RWPE1 (cell line): ENCODE measurements at regions not wholly inside any gene's neighbourhood (a gene's known extent, or its start where the extent isn't known, plus 50 kb on each side); places are given as distances from the start of the nearest gene placed in this dataset.

Experiments
- CTCF ChIA-PET: fragments of 350-600 bp; sonication (Branson Sonifier 250); formaldehyde crosslinking; extraction: SDS; loops from one replicate; lab custom pipeline; 2021; lab: Yijun Ruan, JAX
- POLR2A ChIA-PET: fragments of 400-600 bp; formaldehyde crosslinking; extraction: SDS; loops from one replicate; lab custom pipeline; 2020; ENCODE audit warnings: antibody characterized with exemption; ENCODE audit not compliant: low non-redundant PET; lab: Yijun Ruan, JAX
- DNase-seq: peaks from one replicate; pipeline ENCODE4 v3.0.0; 2012; ENCODE audit warnings: low spot score
- H3K27ac ChIP-seq: fragments of 450-650 bp; 2 replicates; pipeline ENCODE4 v1.5.1; 2017
- TF ChIP-seq, protein P1 (sequence below): fragments of 450-650 bp; conservative IDR thresholded peaks from 2 replicates; pipeline ENCODE4 v1.5.1; 2017; ENCODE audit warnings: low read depth, mild to moderate bottlenecking

DNA sequence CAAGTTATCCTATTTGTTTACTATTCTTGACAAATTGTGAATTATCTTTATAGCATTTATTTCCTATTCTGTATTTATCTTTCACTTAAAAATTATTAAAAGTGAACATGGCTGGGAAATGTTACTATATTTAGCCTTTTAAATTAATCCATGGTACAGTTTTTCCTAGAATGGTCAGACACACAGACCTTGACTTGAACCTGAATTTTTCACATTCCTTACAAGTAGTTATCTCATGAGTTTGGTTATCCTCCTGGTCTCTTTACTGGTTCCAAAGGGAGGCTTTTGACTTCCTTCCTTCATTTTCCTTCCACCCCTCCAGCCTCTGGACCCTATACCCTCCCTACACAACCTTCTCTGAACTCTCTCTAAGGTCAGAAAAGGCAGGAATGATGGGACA lies 280.6 kb downstream of the SATB1 start:
- CTCF ChIA-PET = no interaction called here
- no peak overlapping the region for H3K27ac ChIP-seq
- TF ChIP-seq, protein P1, sequence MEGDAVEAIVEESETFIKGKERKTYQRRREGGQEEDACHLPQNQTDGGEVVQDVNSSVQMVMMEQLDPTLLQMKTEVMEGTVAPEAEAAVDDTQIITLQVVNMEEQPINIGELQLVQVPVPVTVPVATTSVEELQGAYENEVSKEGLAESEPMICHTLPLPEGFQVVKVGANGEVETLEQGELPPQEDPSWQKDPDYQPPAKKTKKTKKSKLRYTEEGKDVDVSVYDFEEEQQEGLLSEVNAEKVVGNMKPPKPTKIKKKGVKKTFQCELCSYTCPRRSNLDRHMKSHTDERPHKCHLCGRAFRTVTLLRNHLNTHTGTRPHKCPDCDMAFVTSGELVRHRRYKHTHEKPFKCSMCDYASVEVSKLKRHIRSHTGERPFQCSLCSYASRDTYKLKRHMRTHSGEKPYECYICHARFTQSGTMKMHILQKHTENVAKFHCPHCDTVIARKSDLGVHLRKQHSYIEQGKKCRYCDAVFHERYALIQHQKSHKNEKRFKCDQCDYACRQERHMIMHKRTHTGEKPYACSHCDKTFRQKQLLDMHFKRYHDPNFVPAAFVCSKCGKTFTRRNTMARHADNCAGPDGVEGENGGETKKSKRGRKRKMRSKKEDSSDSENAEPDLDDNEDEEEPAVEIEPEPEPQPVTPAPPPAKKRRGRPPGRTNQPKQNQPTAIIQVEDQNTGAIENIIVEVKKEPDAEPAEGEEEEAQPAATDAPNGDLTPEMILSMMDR = no peak
- DNase-seq = no peak
- POLR2A ChIA-PET = no interaction called here

DNA sequence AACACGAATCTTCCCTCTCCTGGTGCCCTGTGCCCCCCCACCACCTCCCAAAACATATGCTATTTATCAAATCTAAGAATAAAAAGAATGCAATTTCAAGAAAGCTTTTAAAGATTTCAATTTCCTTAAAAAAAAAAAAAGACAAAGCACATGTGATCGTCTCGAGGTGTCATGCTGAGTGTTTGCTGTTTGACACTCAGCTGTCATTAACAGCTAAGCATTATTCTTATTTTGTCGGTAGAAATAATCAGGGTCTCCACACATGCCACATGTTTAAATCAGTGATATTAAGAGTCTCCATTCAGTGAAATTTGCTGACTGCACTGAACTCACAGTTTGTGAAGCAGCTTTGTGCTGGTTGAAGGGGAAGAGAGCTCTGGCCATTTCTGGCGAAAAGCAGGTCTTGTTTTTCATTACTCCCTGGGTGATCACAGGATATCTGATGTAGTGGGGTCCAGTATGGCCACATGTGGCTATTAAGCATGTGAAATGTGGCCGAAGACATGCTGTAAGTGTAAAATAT lies 281.8 kb downstream of the SATB1 start:
- TF ChIP-seq, protein P1 = no peak
- DNase-seq = no peak
- ChIA-PET CTCF (no interaction called here), POLR2A (no interaction called here)
- H3K27ac ChIP-seq = no peak overlapping the region

DNA sequence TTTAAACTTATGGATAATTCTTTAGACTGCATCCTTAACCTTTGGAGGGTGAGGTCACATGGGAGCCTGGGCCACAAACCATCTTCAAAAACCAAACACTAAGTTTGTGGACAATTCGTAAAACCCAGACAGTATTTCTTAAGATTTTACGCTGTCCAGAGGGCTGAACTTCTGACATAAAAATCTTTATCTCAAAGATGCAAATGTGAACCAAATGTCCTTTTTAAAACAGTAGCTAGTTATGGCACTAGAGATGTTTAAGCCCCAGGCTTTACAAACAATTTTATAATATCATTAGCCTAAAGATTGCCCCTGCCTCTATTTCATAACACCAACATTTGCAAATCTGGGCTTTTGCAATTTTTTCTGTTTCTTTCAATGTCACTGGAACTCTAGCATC lies 287.2 kb downstream of the SATB1 start:
- CTCF ChIA-PET = no interaction called here
- H3K27ac ChIP-seq = no peak overlapping the region
- POLR2A ChIA-PET = no interaction called here
- DNase-seq = no peak
- TF ChIP-seq, protein P1 = no peak

DNA sequence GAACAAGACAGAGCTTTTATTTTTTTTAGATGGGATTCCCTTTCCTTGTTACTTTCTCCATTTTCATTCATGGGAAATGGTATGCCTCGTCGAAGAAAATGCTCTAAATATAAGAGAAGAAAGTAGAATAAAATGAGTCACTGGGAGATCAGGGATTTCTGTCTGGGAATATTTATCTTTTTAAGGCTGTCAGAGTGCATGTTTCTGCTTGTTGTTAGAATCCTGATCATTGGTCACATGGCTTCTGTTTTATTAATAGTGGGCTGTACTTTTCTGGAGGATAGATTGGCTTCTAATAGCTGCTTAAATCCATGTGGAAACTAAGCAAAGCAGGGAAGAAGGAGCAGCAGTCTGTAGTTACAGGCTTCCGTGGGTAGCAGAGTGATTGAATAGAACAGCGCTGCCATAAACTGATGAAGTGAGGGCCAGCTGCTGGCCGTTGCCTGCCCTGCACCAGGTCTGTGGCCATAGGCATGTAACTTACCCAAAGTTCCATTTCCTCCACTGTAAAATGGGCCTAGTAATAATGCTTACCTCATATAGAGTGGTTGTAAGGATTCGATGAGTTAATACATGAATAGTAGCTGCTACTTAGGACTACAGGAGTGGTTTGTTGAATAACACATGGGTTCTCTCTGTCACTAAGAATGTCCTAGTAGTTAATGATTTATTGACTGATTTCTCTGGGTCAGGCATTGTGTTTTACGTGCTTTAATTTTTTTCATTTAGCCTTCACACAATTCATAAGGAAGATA lies 289.9 kb downstream of the SATB1 start:
- TF ChIP-seq, protein P1 = no peak
- CTCF ChIA-PET = no interaction called here
- DNase-seq = peak; percentile 26
- POLR2A ChIA-PET = no interaction called here
- H3K27ac ChIP-seq = peak overlapping the region; percentile 51; the same call in 1 of the 2 replicates

DNA sequence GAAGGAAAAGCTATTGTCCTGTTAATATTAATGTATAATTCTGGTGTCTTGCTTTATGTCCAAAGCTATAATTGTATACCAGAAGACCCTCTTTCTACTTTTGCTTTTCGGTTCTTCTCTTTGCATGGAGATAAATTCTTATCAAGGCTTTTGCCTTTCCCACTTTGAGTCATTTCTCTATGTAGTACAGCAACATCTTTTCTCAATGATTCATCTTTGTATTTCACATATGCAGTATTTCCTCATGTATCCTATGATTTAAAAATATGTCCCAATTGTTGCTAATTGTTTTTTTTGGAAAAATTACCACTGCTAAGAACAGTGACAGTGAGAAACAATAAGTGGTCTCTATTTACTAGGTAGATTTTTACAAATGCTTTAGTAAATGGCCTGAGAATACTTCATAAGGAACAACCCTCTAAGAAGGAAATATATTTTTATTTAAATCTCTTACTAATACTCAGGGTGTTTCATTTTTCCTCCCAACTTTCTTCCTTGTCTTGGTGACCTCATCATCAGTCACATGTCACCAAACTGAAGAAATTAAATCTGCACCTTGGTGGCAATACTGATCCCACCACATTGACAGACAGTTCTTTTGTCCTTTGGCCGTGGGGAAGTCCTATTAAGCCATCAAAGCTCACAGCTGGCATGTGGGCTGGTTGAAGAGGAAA lies 290.6 kb downstream of the SATB1 start:
- peak; percentile 33 for DNase-seq
- no peak overlapping the region for H3K27ac ChIP-seq
- ChIA-PET POLR2A (no interaction called here), CTCF (no interaction called here)
- TF ChIP-seq, protein P1 = no peak

DNA sequence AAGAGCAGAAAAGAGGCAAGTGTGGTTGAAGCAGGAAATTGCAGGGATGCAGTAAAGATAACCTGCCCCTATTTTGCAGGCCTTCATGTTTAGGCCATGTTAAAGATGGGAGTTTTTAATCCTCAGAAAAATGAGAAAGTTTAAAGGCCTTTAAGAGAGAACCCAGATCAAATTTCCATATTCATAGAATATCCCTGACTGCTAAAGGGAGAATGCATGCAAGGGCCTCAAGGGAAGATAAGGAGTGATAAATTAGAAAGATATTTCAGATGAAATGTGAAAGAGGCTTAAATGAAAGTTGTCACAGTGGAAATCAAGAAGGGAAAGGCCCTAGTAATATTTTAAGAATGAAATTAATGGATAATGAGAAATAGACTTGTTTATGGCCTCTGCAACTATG lies 292.1 kb downstream of the SATB1 start:
- CTCF ChIA-PET = no interaction called here
- no peak for DNase-seq
- POLR2A ChIA-PET = no interaction called here
- TF ChIP-seq, protein P1 = no peak
- no peak overlapping the region for H3K27ac ChIP-seq
